Natural killer cell (primary cell): ENCODE measurements at regions not wholly inside any gene's neighbourhood (a gene's known extent, or its start where the extent isn't known, plus 50 kb on each side); places are given as distances from the start of the nearest gene placed in this dataset.

ENCODE experiments used
- ATAC-seq, 3 donors: fragments of 150-1000 bp in 2 of 3; fragments of 200-7000 bp in 1 of 3; cut with Tn5 transposase; 1 replicate in 1 of 3; 2 replicates in 2 of 3; pipeline ENCODE4 v1.10.0; 2021; ENCODE audit warnings: mild to moderate bottlenecking in 2 of 3, moderate library complexity in 2 of 3
- DNase-seq, 2 donors: peaks; one replicate each; pipeline versions ENCODE4 v3.0.0 to v3.0.0-alpha.2; 2013 to 2021; ENCODE audit warnings: mixed read lengths in 1 of 2
- H3K27ac ChIP-seq: one replicate; pipeline ENCODE4 v1.5.1; 2013; ENCODE audit warnings: mild to moderate bottlenecking, low read length
- H3K27me3 ChIP-seq: one replicate; pipeline ENCODE4 v1.6.1; 2013; ENCODE audit warnings: low read length; ENCODE audit not compliant: control insufficient read depth, insufficient read depth
- H3K36me3 ChIP-seq: one replicate; pipeline ENCODE4 v1.6.1; 2013; ENCODE audit warnings: low read length; ENCODE audit not compliant: control insufficient read depth, insufficient read depth
- H3K4me1 ChIP-seq: one replicate; pipeline ENCODE4 v1.6.1; 2013; ENCODE audit warnings: low read length; ENCODE audit not compliant: control insufficient read depth, insufficient read depth
- H3K4me3 ChIP-seq: one replicate; pipeline ENCODE4 v1.5.1; 2013; ENCODE audit warnings: low read length
- H3K9me3 ChIP-seq: one replicate; pipeline ENCODE4 v1.6.1; 2013; ENCODE audit warnings: low read length; ENCODE audit not compliant: control insufficient read depth, insufficient read depth
- H3K27ac Mint-ChIP-seq, 2 donors: one replicate each; pipeline ENCODE4 v1.8.0; 2022; ENCODE audit warnings: mild to moderate bottlenecking in 2 of 2, mixed read lengths in 2 of 2, moderate library complexity in 1 of 2
- H3K27me3 Mint-ChIP-seq, 2 donors: one replicate each; pipeline ENCODE4 v1.8.0; 2022; ENCODE audit warnings: low read depth in 2 of 2, mixed read lengths in 2 of 2
- H3K36me3 Mint-ChIP-seq: one replicate; pipeline ENCODE4 v1.8.0; 2022; ENCODE audit warnings: mixed read lengths
- H3K4me1 Mint-ChIP-seq, 2 donors: one replicate each; pipeline ENCODE4 v1.8.0; 2022; ENCODE audit warnings: mixed read lengths in 2 of 2
- H3K4me3 Mint-ChIP-seq: one replicate; pipeline ENCODE4 v1.8.0; 2022; ENCODE audit warnings: mild to moderate bottlenecking, moderate library complexity, mixed read lengths
- H3K9me3 Mint-ChIP-seq, 2 donors: one replicate each; pipeline ENCODE4 v1.8.0; 2022; ENCODE audit warnings: mixed read lengths in 2 of 2
- WGBS: methylation state at CpG from one replicate; pipeline ENCODE4 v1.1.7; 2013; ENCODE audit warnings: missing lambda C conversion rate; ENCODE audit not compliant: insufficient coverage; 5-methylcytosine and 5-hydroxymethylcytosine counted together
- intact Hi-C: fragments of 100-400 bp; cut with micrococcal nuclease; formaldehyde crosslinking; loops from one replicate; pipeline ENCODE4 v1.14.2; 2022
- TF ChIP-seq, protein P1 (sequence below): fragments of 200-600 bp; IDR thresholded peaks from one replicate; pipeline ENCODE4 v1.8.0; 2022; ENCODE audit warnings: antibody characterized with exemption

DNA sequence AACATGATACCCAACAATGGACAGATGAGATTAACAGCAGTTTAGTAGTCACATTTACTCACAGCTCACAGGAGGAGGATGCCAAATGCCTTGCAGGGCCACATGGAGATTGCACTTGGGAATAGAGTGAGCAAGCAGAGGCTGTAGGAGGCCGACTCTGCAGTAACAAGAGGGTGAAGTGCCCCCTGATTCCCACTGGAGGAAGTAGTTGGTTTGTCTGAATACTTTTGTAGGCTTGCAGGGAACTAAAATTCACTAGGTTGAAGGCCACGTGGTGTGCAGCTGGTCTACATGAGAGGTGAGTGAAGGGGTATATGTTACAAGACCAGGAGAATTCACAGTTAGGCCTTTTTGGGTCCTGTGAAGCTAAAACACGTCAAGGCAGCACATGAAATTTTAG lies 419.3 kb upstream of the TNP1 start:
- H3K27ac Mint-ChIP-seq: no peak overlapping the region
- TF ChIP-seq, protein P1, sequence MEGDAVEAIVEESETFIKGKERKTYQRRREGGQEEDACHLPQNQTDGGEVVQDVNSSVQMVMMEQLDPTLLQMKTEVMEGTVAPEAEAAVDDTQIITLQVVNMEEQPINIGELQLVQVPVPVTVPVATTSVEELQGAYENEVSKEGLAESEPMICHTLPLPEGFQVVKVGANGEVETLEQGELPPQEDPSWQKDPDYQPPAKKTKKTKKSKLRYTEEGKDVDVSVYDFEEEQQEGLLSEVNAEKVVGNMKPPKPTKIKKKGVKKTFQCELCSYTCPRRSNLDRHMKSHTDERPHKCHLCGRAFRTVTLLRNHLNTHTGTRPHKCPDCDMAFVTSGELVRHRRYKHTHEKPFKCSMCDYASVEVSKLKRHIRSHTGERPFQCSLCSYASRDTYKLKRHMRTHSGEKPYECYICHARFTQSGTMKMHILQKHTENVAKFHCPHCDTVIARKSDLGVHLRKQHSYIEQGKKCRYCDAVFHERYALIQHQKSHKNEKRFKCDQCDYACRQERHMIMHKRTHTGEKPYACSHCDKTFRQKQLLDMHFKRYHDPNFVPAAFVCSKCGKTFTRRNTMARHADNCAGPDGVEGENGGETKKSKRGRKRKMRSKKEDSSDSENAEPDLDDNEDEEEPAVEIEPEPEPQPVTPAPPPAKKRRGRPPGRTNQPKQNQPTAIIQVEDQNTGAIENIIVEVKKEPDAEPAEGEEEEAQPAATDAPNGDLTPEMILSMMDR: no peak
- Histone ChIP-seq H3K36me3 (no peaks in the 10 kb centered on the region), H3K27ac (no peak overlapping the region), H3K9me3 (no peaks in the 10 kb centered on the region), H3K4me3 (no peak overlapping the region), H3K27me3 (no peaks in the 10 kb centered on the region), H3K4me1 (no peaks in the 10 kb centered on the region)
- peaks cover 2 to 15% of the 10 kb centered on the region in 2 donors for H3K27me3 Mint-ChIP-seq
- DNase-seq: no peak
- no peaks in the 10 kb centered on the region for H3K9me3 Mint-ChIP-seq
- no peaks in the 10 kb centered on the region for H3K4me1 Mint-ChIP-seq
- H3K36me3 Mint-ChIP-seq: no peaks in the 10 kb centered on the region
- intact Hi-C loops: no loop called here
- 60% methylated on average over 3 of the region's 3 CpGs for WGBS
- no peak for ATAC-seq
- no peak overlapping the region for H3K4me3 Mint-ChIP-seq

DNA sequence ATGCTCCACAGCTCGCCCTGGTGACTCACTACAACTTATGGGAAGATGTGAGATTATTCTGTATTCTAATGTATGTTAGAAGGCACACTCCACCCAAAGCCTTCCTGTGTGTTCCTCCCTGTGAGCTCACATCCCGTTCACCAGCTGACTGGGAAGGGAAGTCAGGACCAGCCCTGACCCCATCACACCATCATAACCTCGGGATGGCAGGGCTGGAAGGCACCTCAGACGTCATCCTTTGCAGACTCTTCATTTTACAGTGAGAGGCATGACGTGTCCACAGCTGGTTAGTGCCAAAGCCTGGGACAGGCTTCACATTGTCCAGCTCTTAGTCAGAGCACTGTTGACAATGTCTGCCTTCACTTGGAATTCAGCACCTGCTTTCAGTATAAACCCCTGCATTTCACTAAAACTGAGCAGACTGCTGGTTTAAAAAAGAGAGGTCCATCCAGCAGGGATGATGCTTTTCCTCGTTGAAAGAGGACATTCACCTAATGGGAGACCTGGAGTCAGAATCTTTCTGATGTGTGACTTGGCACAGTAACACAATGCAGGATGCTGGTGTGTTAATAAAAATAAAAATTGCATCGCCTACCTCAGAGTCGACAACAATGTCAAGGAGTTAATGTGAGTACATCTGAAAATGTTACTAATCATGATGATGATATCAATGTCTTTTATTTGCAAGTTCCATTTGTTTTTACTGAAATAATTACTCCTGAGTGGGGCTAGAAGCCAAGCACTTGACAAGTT lies 418.0 kb upstream of the TNP1 start:
- H3K27ac ChIP-seq: no peak overlapping the region
- H3K36me3 ChIP-seq: no peaks in the 10 kb centered on the region
- TF ChIP-seq, protein P1: no peak
- Mint-ChIP-seq H3K36me3 (no peaks in the 10 kb centered on the region), H3K27me3 (peaks cover 2 to 15% of the 10 kb centered on the region in 2 donors), H3K4me3 (no peak overlapping the region), H3K27ac (no peak overlapping the region), H3K9me3 (no peaks in the 10 kb centered on the region), H3K4me1 (no peaks in the 10 kb centered on the region)
- 79% methylated on average over 7 of the region's 8 CpGs for WGBS
- no peak for ATAC-seq
- no peaks in the 10 kb centered on the region for H3K27me3 ChIP-seq
- no peaks in the 10 kb centered on the region for H3K4me1 ChIP-seq
- intact Hi-C loops: no loop called here
- H3K4me3 ChIP-seq: no peak overlapping the region
- no peak for DNase-seq
- no peaks in the 10 kb centered on the region for H3K9me3 ChIP-seq

DNA sequence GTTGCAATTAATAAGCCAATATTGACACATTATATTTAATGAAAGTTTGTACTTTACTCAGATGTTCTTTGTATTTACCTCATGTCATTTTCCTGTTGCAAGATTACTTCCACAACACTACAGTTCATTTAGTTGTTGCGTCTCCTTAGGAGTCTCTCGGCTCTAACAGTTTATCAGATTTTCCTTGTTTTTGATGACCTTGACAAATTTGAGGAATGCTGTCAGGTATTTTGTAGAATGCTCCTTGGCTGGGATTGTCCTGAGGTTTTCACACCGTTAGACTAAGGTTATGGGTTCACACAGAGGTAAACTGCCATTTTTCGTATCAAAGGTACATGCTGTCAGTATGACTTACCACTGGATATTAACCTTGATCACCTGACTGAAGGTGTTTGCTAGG lies 416.6 kb upstream of the TNP1 start:
- ATAC-seq (no peak), DNase-seq (no peak)
- Mint-ChIP-seq H3K27me3 (peaks cover 2 to 15% of the 10 kb centered on the region in 2 donors), H3K36me3 (no peaks in the 10 kb centered on the region), H3K27ac (no peak overlapping the region), H3K4me3 (no peak overlapping the region), H3K4me1 (no peaks in the 10 kb centered on the region), H3K9me3 (no peaks in the 10 kb centered on the region)
- WGBS: 91% methylated on average over 4 of the region's 4 CpGs
- no peak overlapping the region for H3K27ac ChIP-seq
- no peak overlapping the region for H3K4me3 ChIP-seq
- TF ChIP-seq, protein P1: no peak
- H3K36me3 ChIP-seq: no peaks in the 10 kb centered on the region
- no peaks in the 10 kb centered on the region for H3K27me3 ChIP-seq
- H3K4me1 ChIP-seq: no peaks in the 10 kb centered on the region
- no peaks in the 10 kb centered on the region for H3K9me3 ChIP-seq
- intact Hi-C loops: no loop called here

DNA sequence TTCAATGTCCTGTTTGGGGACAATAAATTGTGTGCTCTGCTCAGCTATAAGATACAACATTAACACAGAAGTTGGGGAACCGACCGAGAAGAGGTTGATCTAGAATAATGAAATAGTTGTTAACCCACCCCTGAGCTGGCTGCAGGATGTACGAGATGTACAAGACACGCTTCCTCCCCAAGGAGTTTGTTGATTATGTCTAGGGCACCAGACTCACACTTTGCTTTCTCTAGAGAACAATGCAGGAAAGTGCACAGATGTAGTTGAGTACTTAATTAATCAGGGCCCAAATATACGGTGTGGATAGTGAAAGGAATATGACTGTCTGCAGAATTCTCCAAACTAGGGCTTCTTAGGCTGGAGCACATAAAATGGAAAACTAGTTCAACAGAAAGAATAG lies 415.2 kb upstream of the TNP1 start:
- ATAC-seq: no peak
- Mint-ChIP-seq H3K27ac (no peak overlapping the region), H3K4me3 (no peak overlapping the region), H3K36me3 (no peaks in the 10 kb centered on the region), H3K27me3 (peaks cover 2 to 15% of the 10 kb centered on the region in 2 donors), H3K9me3 (no peaks in the 10 kb centered on the region), H3K4me1 (no peaks in the 10 kb centered on the region)
- no peak overlapping the region for H3K4me3 ChIP-seq
- H3K36me3 ChIP-seq: no peaks in the 10 kb centered on the region
- no peak overlapping the region for H3K27ac ChIP-seq
- WGBS: 80% methylated on average over 5 of the region's 5 CpGs
- H3K9me3 ChIP-seq: no peaks in the 10 kb centered on the region
- no peak for DNase-seq
- TF ChIP-seq, protein P1: no peak
- intact Hi-C loops: no loop called here
- no peaks in the 10 kb centered on the region for H3K27me3 ChIP-seq
- no peaks in the 10 kb centered on the region for H3K4me1 ChIP-seq
